ENCODE measurements at regions not wholly inside any gene's neighbourhood (a gene's known extent, or its start where the extent isn't known, plus 50 kb on each side); places are given as distances from the start of the nearest gene placed in this dataset.
"Not testable (repeated sequence)": the region's sequence is repeated elsewhere in the genome, so short reads cannot be mapped to it uniquely, and the experiment has no call there.

GRCh38 chr15:46961795-46962194 lies 755.5 kb upstream of the SEMA6D start:
- Histone ChIP-seq H3K9me2 (replicated peaks; ENCODE audit: control insufficient read depth, low read length) (no peaks in the 10 kb centered on the region), H3K27ac (ENCODE audit: low read depth, low read length) (no peak overlapping the region), H3K79me2 (ENCODE audit: control insufficient read depth, low read length) (no peaks in the 10 kb centered on the region), H3K27me3 (ENCODE audit: control insufficient read depth, low read length) (no peaks in the 10 kb centered on the region), H3F3A (ENCODE audit: control insufficient read depth, insufficient read depth) (no peaks in the 10 kb centered on the region), H3K36me3 (ENCODE audit: control insufficient read depth, low read length) (no peaks in the 10 kb centered on the region), H3K9me3 (ENCODE audit: control insufficient read depth, insufficient read depth, low read length) (no peaks in the 10 kb centered on the region; the same call in 1 of the 2 replicates), H3K4me3 (ENCODE audit: low read length) (no peak overlapping the region), H3K4me1 (ENCODE audit: control insufficient read depth, low read length) (no peaks in the 10 kb centered on the region), H4K20me1 (ENCODE audit: control insufficient read depth, insufficient read depth, low read depth, low read length) (no peaks in the 10 kb centered on the region), H3K4me2 (ENCODE audit: low read length) (no peak overlapping the region)
- TF ChIP-seq EZH2phosphoT487 (IDR thresholded peaks at IDR 0.05; ENCODE audit: borderline replicate concordance, low read length): no peak
- TF ChIP-seq, protein P1, sequence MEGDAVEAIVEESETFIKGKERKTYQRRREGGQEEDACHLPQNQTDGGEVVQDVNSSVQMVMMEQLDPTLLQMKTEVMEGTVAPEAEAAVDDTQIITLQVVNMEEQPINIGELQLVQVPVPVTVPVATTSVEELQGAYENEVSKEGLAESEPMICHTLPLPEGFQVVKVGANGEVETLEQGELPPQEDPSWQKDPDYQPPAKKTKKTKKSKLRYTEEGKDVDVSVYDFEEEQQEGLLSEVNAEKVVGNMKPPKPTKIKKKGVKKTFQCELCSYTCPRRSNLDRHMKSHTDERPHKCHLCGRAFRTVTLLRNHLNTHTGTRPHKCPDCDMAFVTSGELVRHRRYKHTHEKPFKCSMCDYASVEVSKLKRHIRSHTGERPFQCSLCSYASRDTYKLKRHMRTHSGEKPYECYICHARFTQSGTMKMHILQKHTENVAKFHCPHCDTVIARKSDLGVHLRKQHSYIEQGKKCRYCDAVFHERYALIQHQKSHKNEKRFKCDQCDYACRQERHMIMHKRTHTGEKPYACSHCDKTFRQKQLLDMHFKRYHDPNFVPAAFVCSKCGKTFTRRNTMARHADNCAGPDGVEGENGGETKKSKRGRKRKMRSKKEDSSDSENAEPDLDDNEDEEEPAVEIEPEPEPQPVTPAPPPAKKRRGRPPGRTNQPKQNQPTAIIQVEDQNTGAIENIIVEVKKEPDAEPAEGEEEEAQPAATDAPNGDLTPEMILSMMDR (IDR thresholded peaks at IDR 0.05; ENCODE audit: low read depth, low read length, poor library complexity, severe bottlenecking): no peak

- H3K36me3 ChIP-seq (ENCODE audit: control insufficient read depth, low read length); H3K4me2 ChIP-seq (ENCODE audit: low read length); H3K9me2 ChIP-seq (replicated peaks; ENCODE audit: control insufficient read depth, low read length); H3K27me3 ChIP-seq (ENCODE audit: control insufficient read depth, low read length); H3K27ac ChIP-seq (ENCODE audit: low read depth, low read length); H3F3A ChIP-seq (ENCODE audit: control insufficient read depth, insufficient read depth); H3K9me3 ChIP-seq (ENCODE audit: control insufficient read depth, insufficient read depth, low read length); H3K4me3 ChIP-seq (ENCODE audit: low read length); H3K79me2 ChIP-seq (ENCODE audit: control insufficient read depth, low read length); H3K4me1 ChIP-seq (ENCODE audit: control insufficient read depth, low read length); H4K20me1 ChIP-seq (ENCODE audit: control insufficient read depth, insufficient read depth, low read depth, low read length): not testable (repeated sequence)
These were observed 729.2 kb upstream of the SEMA6D start for GRCh38 chr15:46988055-46988454.

GRCh38 chr15:46996359-46996758 lies 720.9 kb upstream of the SEMA6D start:
- Histone ChIP-seq H3F3A (ENCODE audit: control insufficient read depth, insufficient read depth) (no peaks in the 10 kb centered on the region), H3K4me3 (ENCODE audit: low read length) (no peak overlapping the region), H4K20me1 (ENCODE audit: control insufficient read depth, insufficient read depth, low read depth, low read length) (no peaks in the 10 kb centered on the region), H3K9me2 (replicated peaks; ENCODE audit: control insufficient read depth, low read length) (no peaks in the 10 kb centered on the region), H3K79me2 (ENCODE audit: control insufficient read depth, low read length) (no peaks in the 10 kb centered on the region), H3K4me2 (ENCODE audit: low read length) (no peak overlapping the region), H3K36me3 (ENCODE audit: control insufficient read depth, low read length) (no peaks in the 10 kb centered on the region), H3K27me3 (ENCODE audit: control insufficient read depth, low read length) (no peaks in the 10 kb centered on the region), H3K4me1 (ENCODE audit: control insufficient read depth, low read length) (no peaks in the 10 kb centered on the region), H3K27ac (ENCODE audit: low read depth, low read length) (no peak overlapping the region), H3K9me3 (ENCODE audit: control insufficient read depth, insufficient read depth, low read length) (no peaks in the 10 kb centered on the region; the same call in 1 of the 2 replicates)
- no peak for TF ChIP-seq EZH2phosphoT487 (IDR thresholded peaks at IDR 0.05; ENCODE audit: borderline replicate concordance, low read length)
- TF ChIP-seq, protein P1 (IDR thresholded peaks at IDR 0.05; ENCODE audit: low read depth, low read length, poor library complexity, severe bottlenecking): no peak

DNA sequence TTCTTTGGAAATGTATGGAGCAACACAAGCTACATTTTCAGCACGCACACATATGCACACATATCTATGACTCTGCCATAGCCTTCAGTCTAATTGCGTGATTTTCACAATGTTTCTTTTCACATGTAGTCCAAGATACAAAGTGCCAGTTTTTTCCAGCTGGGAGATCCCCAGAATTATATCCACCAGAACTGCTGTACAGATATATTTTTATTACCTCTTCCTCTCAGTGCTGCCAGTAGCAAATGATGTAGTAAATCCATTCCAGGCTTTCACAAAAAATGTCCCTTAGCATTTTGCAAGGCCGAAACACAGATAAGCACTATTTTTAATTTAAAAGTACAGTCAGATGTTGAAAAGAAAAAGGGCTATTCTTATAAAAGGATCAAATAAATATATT lies 719.8 kb upstream of the SEMA6D start:
- no peaks in the 10 kb centered on the region for H3K9me2 ChIP-seq (replicated peaks; ENCODE audit: control insufficient read depth, low read length)
- no peaks in the 10 kb centered on the region for H3F3A ChIP-seq (ENCODE audit: control insufficient read depth, insufficient read depth)

More for the DNA sequence above, 719.8 kb upstream of the SEMA6D start:
- H3K4me2 ChIP-seq (ENCODE audit: low read length): no peak overlapping the region
- no peaks in the 10 kb centered on the region for H3K4me1 ChIP-seq (ENCODE audit: control insufficient read depth, low read length)
- H4K20me1 ChIP-seq (ENCODE audit: control insufficient read depth, insufficient read depth, low read depth, low read length): no peaks in the 10 kb centered on the region
- no peaks in the 10 kb centered on the region for H3K27me3 ChIP-seq (ENCODE audit: control insufficient read depth, low read length)
- no peaks in the 10 kb centered on the region for H3K79me2 ChIP-seq (ENCODE audit: control insufficient read depth, low read length)
- H3K4me3 ChIP-seq (ENCODE audit: low read length): no peak overlapping the region
- H3K9me3 ChIP-seq (ENCODE audit: control insufficient read depth, insufficient read depth, low read length): no peaks in the 10 kb centered on the region; the same call in 1 of the 2 replicates
- no peaks in the 10 kb centered on the region for H3K36me3 ChIP-seq (ENCODE audit: control insufficient read depth, low read length)
- no peak overlapping the region for H3K27ac ChIP-seq (ENCODE audit: low read depth, low read length)
- TF ChIP-seq, protein P1 (IDR thresholded peaks at IDR 0.05; ENCODE audit: low read depth, low read length, poor library complexity, severe bottlenecking): no peak
- no peak for TF ChIP-seq EZH2phosphoT487 (IDR thresholded peaks at IDR 0.05; ENCODE audit: borderline replicate concordance, low read length)
